Esophagus muscularis mucosa (tissue), 4 donors: ENCODE measurements at regions not wholly inside any gene's neighbourhood (a gene's known extent, or its start where the extent isn't known, plus 50 kb on each side); places are given as distances from the start of the nearest gene placed in this dataset.

Source experiments
- CTCF ChIP-seq, 3 experiments: fragments of 200-600 bp in 2 of 3; fragments of 450-650 bp in 1 of 3; sonication (generic) in 2 of 3; IDR thresholded peaks; one replicate each; pipeline ENCODE4 v1.5.1; 2017 to 2019; ENCODE audit warnings: antibody characterized with exemption in 3 of 3, mild to moderate bottlenecking in 2 of 3, moderate library complexity in 1 of 3
- EP300 ChIP-seq: sonication (generic); formaldehyde crosslinking; IDR thresholded peaks from one replicate; pipeline ENCODE4 v1.6.1; 2017; ENCODE audit warnings: antibody characterized with exemption
- POLR2A ChIP-seq: fragments of 450-650 bp; IDR thresholded peaks from one replicate; pipeline ENCODE4 v1.6.1; 2017; ENCODE audit warnings: antibody characterized with exemption, moderate library complexity, mild to moderate bottlenecking, low read depth
- POLR2AphosphoS5 ChIP-seq, 2 donors: sonication (generic); formaldehyde crosslinking; IDR thresholded peaks; one replicate each; pipeline ENCODE4 v1.6.1; 2017; ENCODE audit warnings: antibody characterized with exemption in 2 of 2

DNA sequence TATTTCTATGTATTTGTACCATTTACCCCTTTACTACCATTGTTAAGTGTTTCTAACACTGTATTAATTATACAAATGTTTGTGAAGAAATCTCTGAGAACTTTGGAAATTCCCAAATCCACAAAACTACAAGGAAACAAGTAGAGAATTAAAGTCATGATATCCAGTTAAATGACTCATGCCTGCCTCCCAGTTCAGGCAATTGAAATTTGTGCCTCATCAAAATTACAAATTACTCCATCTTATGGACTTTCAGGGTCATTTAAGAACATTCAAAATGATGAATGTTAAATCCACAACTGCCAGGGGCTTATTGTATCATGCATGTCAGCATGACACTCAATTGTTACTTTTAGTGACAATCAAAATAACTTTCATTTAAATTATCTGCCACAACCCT is 282.4 kb downstream of the ZNF326 start:
- TF ChIP-seq CTCF (IDR thresholded peaks at IDR 0.05) (no peak), POLR2A (no peak), EP300 (no peak), POLR2AphosphoS5 (IDR thresholded peaks at IDR 0.05) (no peak)
